Keratinocyte (primary cell): ENCODE measurements at regions not wholly inside any gene's neighbourhood (a gene's known extent, or its start where the extent isn't known, plus 50 kb on each side); places are given as distances from the start of the nearest gene placed in this dataset.

Source experiments
- DNase-seq: peaks from one replicate; pipeline ENCODE4 v3.0.0-alpha.2; 2011; ENCODE audit warnings: low read depth, missing footprints, low spot score
- FAIRE-seq: peaks from 2 replicates; lab custom pipeline; 2011; peaks lifted over from hg19 to GRCh38; lab: Jason Lieb, UNC
- H2AFZ ChIP-seq: 2 replicates; pipeline ENCODE4 v1.6.0; 2012; ENCODE audit warnings: low read length, control low read depth, inconsistent platforms; ENCODE audit not compliant: control insufficient read depth
- H3K27ac ChIP-seq: 2 replicates; pipeline ENCODE4 v1.5.1; 2011; ENCODE audit warnings: low read length; ENCODE audit not compliant: control insufficient read depth, insufficient read depth
- H3K27me3 ChIP-seq: 3 replicates; pipeline ENCODE4 v1.6.0; 2011; ENCODE audit warnings: low read length; ENCODE audit not compliant: control insufficient read depth, insufficient read depth; ENCODE audit errors: extremely low read depth
- H3K36me3 ChIP-seq, 2 experiments: 2 replicates in 1 of 2; 3 replicates in 1 of 2; pipeline ENCODE4 v1.5.1; 2011; ENCODE audit warnings: low read length in 2 of 2, mild to moderate bottlenecking in 1 of 2; ENCODE audit not compliant: control insufficient read depth in 2 of 2, insufficient read depth in 2 of 2; ENCODE audit errors: extremely low read depth in 1 of 2
- H3K4me1 ChIP-seq: 3 replicates; pipeline ENCODE4 v1.5.1; 2011; ENCODE audit warnings: low read length; ENCODE audit not compliant: control insufficient read depth, insufficient read depth; ENCODE audit errors: extremely low read depth
- H3K4me2 ChIP-seq: 3 replicates; pipeline ENCODE4 v1.6.0; 2011; ENCODE audit warnings: low read depth, low read length; ENCODE audit not compliant: control insufficient read depth, insufficient read depth; ENCODE audit errors: extremely low read depth
- H3K4me3 ChIP-seq, 3 experiments: fragments of 200-600 bp in 1 of 3; sonication (generic) in 1 of 3; 2 replicates in 2 of 3; 3 replicates in 1 of 3; pipeline ENCODE4 v1.5.1; 2011 to 2016; ENCODE audit warnings: low read length in 3 of 3, mild to moderate bottlenecking in 3 of 3, control low read depth in 2 of 3, inconsistent platforms in 1 of 3, low read depth in 1 of 3, mixed read lengths in 1 of 3, mixed run types in 1 of 3, moderate library complexity in 1 of 3; ENCODE audit not compliant: control insufficient read depth in 2 of 3, insufficient read depth in 2 of 3; ENCODE audit errors: extremely low read depth in 1 of 3
- H3K79me2 ChIP-seq: 2 replicates; pipeline ENCODE4 v1.6.0; 2012; ENCODE audit warnings: low read length; ENCODE audit not compliant: control insufficient read depth, insufficient read depth
- H3K9ac ChIP-seq: 3 replicates; pipeline ENCODE4 v1.6.0; 2011; ENCODE audit warnings: low read length; ENCODE audit not compliant: control insufficient read depth, insufficient read depth; ENCODE audit errors: extremely low read depth
- H3K9me1 ChIP-seq: 3 replicates; pipeline ENCODE4 v1.6.0; 2011; ENCODE audit warnings: low read length; ENCODE audit not compliant: control insufficient read depth, insufficient read depth; ENCODE audit errors: extremely low read depth
- H3K9me3 ChIP-seq: 2 replicates; pipeline ENCODE4 v1.5.1; 2012; ENCODE audit warnings: low read depth, low read length; ENCODE audit not compliant: control insufficient read depth
- H4K20me1 ChIP-seq: 3 replicates; pipeline ENCODE4 v1.6.0; 2011; ENCODE audit warnings: low read length; ENCODE audit not compliant: control insufficient read depth, insufficient read depth; ENCODE audit errors: extremely low read depth
- EZH2 ChIP-seq: IDR thresholded peaks from one replicate; pipeline ENCODE4 v1.6.1; 2012; ENCODE audit warnings: inconsistent platforms, mild to moderate bottlenecking, low read length, moderate library complexity
- dilution Hi-C: fragments of 300-500 bp; cut with MboI; formaldehyde crosslinking; loops from one replicate; pipeline ENCODE4 v1.7.0; 2020; ENCODE audit warnings: low sequenced_read_pairs; ENCODE audit not compliant: extremely low pct_ligation_motif_present
- TF ChIP-seq, protein P1 (sequence below), 3 experiments: IDR thresholded peaks in 1 of 3; conservative IDR thresholded peaks in 1 of 3; optimal IDR thresholded peaks in 1 of 3; 2 replicates in 2 of 3; 3 replicates in 1 of 3; pipeline versions ENCODE3 to v1.5.1; 2011; ENCODE audit warnings: low read length in 3 of 3, mild to moderate bottlenecking in 3 of 3, moderate library complexity in 2 of 3, control low read depth in 1 of 3, inconsistent platforms in 1 of 3; ENCODE audit not compliant: insufficient read depth in 2 of 3; ENCODE audit errors: extremely low read depth in 1 of 3

DNA sequence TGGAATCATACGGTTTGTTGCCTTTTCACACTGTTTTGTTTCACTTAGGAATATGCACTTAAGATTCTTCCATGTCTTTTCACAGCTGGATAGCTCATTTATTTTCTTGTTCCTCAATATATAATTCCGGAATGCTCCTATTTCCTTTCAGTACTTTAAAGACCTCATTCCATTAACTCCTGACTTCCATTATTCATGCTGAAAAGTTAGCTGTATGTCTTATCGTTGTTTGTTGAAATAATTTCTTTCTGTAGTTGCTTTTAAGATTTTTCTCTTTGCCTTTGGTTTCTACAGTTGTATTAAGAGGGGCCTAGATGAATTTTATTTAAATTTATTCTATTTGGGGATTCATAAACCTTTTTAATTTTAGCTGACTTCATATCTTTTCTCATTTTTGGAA is 122.2 kb downstream of the ANXA2 start:
- H3K4me2 ChIP-seq, result no peak overlapping the region
- FAIRE-seq, result no peak
- no peaks in the 10 kb centered on the region for H3K36me3 ChIP-seq
- no peak overlapping the region for H3K27ac ChIP-seq
- no peaks in the 10 kb centered on the region for H3K9me3 ChIP-seq
- no peak overlapping the region for H3K9ac ChIP-seq
- H3K27me3 ChIP-seq, result no peaks in the 10 kb centered on the region
- no peak overlapping the region for H3K4me3 ChIP-seq
- no peak overlapping the region for H2AFZ ChIP-seq
- no peak for DNase-seq
- TF ChIP-seq, protein P1, sequence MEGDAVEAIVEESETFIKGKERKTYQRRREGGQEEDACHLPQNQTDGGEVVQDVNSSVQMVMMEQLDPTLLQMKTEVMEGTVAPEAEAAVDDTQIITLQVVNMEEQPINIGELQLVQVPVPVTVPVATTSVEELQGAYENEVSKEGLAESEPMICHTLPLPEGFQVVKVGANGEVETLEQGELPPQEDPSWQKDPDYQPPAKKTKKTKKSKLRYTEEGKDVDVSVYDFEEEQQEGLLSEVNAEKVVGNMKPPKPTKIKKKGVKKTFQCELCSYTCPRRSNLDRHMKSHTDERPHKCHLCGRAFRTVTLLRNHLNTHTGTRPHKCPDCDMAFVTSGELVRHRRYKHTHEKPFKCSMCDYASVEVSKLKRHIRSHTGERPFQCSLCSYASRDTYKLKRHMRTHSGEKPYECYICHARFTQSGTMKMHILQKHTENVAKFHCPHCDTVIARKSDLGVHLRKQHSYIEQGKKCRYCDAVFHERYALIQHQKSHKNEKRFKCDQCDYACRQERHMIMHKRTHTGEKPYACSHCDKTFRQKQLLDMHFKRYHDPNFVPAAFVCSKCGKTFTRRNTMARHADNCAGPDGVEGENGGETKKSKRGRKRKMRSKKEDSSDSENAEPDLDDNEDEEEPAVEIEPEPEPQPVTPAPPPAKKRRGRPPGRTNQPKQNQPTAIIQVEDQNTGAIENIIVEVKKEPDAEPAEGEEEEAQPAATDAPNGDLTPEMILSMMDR (optimal IDR thresholded peaks at IDR 0.05 in 1 of 3, IDR thresholded peaks at IDR 0.05 in 1 of 3, conservative IDR thresholded peaks at IDR 0.05 in 1 of 3; ENCODE audit: extremely low read depth in 1 of 3, insufficient read depth in 2 of 3, low read length in 3 of 3), result no peak
- TF ChIP-seq EZH2, result no peak
- H3K9me1 ChIP-seq, result no peaks in the 10 kb centered on the region
- dilution Hi-C loops, result no loop called here
- H3K79me2 ChIP-seq, result no peaks in the 10 kb centered on the region
- no peaks in the 10 kb centered on the region for H4K20me1 ChIP-seq
- H3K4me1 ChIP-seq, result no peaks in the 10 kb centered on the region

DNA sequence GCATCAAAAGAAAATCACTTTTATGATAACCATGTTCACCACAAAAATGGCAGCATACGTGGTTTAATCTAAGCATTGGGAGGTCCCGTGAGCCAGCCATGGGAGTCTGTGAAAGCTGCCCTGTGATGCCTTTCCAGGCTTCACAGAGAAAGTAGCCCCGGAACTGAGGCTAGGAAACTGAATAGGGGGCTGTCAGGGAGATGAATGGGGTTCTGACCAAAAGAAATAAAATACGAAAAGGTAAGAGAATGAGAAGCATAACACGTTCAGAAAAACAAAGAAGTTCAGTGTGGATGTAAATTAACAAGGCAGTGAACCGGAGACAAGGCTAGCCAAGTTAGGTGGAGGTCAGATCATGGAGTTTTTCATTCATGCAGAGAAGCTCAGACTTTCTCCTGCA is 118.9 kb downstream of the ANXA2 start:
- DNase-seq, result no peak
- FAIRE-seq, result no peak
- TF ChIP-seq, protein P1 (optimal IDR thresholded peaks at IDR 0.05 in 1 of 3, IDR thresholded peaks at IDR 0.05 in 1 of 3, conservative IDR thresholded peaks at IDR 0.05 in 1 of 3; ENCODE audit: extremely low read depth in 1 of 3, insufficient read depth in 2 of 3, low read length in 3 of 3), result no peak
- TF ChIP-seq EZH2, result no peak
- Histone ChIP-seq H3K27ac (no peak overlapping the region), H3K27me3 (peaks cover 13% of the 10 kb centered on the region), H3K79me2 (no peaks in the 10 kb centered on the region), H3K4me3 (no peak overlapping the region), H4K20me1 (no peaks in the 10 kb centered on the region), H3K36me3 (no peaks in the 10 kb centered on the region), H2AFZ (no peak overlapping the region), H3K9ac (no peak overlapping the region), H3K4me1 (no peaks in the 10 kb centered on the region), H3K4me2 (no peak overlapping the region), H3K9me1 (no peaks in the 10 kb centered on the region), H3K9me3 (no peaks in the 10 kb centered on the region)
- dilution Hi-C loops, result no loop called here
